Thyroid gland (tissue), 4 donors: ENCODE measurements at regions not wholly inside any gene's neighbourhood (a gene's known extent, or its start where the extent isn't known, plus 50 kb on each side); places are given as distances from the start of the nearest gene placed in this dataset.
"Not testable (repeated sequence)": the region's sequence is repeated elsewhere in the genome, so short reads cannot be mapped to it uniquely, and the experiment has no call there.

ENCODE experiments used
- DNase-seq, 2 donors: peaks; one replicate each; pipeline ENCODE4 v3.0.0-alpha.2; 2019
- H3K27ac ChIP-seq, 3 donors: fragments of 200-600 bp; sonication (generic); 1 replicate in 2 of 3; 2 replicates in 1 of 3; pipeline ENCODE4 v1.5.1; 2016 to 2019; ENCODE audit warnings: mild to moderate bottlenecking in 1 of 3, moderate library complexity in 1 of 3
- H3K27me3 ChIP-seq: fragments of 200-600 bp; sonication (generic); one replicate; pipeline ENCODE4 v1.5.1; 2019
- H3K36me3 ChIP-seq, 2 donors: fragments of 200-600 bp; sonication (generic); one replicate each; pipeline ENCODE4 v1.5.1; 2016 to 2019
- H3K4me1 ChIP-seq, 2 donors: fragments of 200-600 bp; sonication (generic); one replicate each; pipeline ENCODE4 v1.5.1; 2017 to 2019
- H3K4me3 ChIP-seq, 3 donors: fragments of 200-600 bp; sonication (generic); replicated peaks in 1 of 3; 1 replicate in 2 of 3; 2 replicates in 1 of 3; pipeline ENCODE4 v1.5.1; 2016; ENCODE audit warnings: mild to moderate bottlenecking in 1 of 3
- H3K9me3 ChIP-seq: fragments of 200-600 bp; sonication (generic); one replicate; pipeline ENCODE4 v1.5.1; 2017
- POLR2A ChIP-seq, 2 donors: fragments of 450-650 bp; IDR thresholded peaks; one replicate each; pipeline ENCODE4 v1.6.1; 2017; ENCODE audit warnings: antibody characterized with exemption in 2 of 2, mild to moderate bottlenecking in 2 of 2, moderate library complexity in 1 of 2
- WGBS, 2 donors: methylation state at CpG; one replicate each; pipeline ENCODE4 v1.1.5; 2017; 5-methylcytosine and 5-hydroxymethylcytosine counted together
- intact Hi-C: fragments of 100-400 bp; cut with DNase I; formaldehyde crosslinking; loops from one replicate; pipeline ENCODE4 v1.15.1; 2023
- TF ChIP-seq, protein P1 (sequence below), 6 experiments: fragments of 200-600 bp in 3 of 6; fragments of 450-650 bp in 3 of 6; sonication (generic) in 3 of 6; IDR thresholded peaks; one replicate each; pipeline ENCODE4 v1.5.1; 2016 to 2019; ENCODE audit warnings: antibody characterized with exemption in 6 of 6, mild to moderate bottlenecking in 2 of 6, inconsistent platforms in 1 of 6, moderate library complexity in 1 of 6

DNA sequence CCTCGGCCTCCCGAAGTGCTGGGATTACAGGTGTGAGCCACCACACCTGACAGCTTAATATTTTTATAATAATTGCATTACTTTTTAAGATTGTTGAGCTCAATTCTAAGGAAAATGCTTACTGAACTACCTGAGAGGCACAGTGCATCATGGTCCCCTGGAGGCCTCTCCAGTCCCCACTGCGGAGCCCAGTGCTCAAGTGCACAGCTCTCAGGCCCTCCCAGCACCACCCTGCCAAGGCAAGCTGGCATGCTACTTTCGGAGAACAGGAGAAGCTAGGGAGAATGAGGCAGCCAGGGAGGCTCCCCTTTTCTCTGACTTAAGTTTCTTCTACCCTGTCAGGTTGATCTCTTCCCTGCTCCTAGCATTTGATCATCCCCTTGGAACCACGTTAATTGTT is 64.2 kb upstream of the CECR2 start:
- H3K9me3 ChIP-seq = no peaks in the 10 kb centered on the region
- H3K4me3 ChIP-seq = no peak overlapping the region
- H3K36me3 ChIP-seq = no peaks in the 10 kb centered on the region
- no peak for DNase-seq
- no peaks in the 10 kb centered on the region for H3K27me3 ChIP-seq
- TF ChIP-seq, protein P1, sequence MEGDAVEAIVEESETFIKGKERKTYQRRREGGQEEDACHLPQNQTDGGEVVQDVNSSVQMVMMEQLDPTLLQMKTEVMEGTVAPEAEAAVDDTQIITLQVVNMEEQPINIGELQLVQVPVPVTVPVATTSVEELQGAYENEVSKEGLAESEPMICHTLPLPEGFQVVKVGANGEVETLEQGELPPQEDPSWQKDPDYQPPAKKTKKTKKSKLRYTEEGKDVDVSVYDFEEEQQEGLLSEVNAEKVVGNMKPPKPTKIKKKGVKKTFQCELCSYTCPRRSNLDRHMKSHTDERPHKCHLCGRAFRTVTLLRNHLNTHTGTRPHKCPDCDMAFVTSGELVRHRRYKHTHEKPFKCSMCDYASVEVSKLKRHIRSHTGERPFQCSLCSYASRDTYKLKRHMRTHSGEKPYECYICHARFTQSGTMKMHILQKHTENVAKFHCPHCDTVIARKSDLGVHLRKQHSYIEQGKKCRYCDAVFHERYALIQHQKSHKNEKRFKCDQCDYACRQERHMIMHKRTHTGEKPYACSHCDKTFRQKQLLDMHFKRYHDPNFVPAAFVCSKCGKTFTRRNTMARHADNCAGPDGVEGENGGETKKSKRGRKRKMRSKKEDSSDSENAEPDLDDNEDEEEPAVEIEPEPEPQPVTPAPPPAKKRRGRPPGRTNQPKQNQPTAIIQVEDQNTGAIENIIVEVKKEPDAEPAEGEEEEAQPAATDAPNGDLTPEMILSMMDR (IDR thresholded peaks at IDR 0.05) = no peak
- no peak for TF ChIP-seq POLR2A (IDR thresholded peaks at IDR 0.05)
- 95% methylated on average over 5 of the region's 5 CpGs for WGBS, 2 donors
- H3K4me1 ChIP-seq = no peaks in the 10 kb centered on the region
- intact Hi-C loops = no loop called here
- H3K27ac ChIP-seq = no peak overlapping the region

DNA sequence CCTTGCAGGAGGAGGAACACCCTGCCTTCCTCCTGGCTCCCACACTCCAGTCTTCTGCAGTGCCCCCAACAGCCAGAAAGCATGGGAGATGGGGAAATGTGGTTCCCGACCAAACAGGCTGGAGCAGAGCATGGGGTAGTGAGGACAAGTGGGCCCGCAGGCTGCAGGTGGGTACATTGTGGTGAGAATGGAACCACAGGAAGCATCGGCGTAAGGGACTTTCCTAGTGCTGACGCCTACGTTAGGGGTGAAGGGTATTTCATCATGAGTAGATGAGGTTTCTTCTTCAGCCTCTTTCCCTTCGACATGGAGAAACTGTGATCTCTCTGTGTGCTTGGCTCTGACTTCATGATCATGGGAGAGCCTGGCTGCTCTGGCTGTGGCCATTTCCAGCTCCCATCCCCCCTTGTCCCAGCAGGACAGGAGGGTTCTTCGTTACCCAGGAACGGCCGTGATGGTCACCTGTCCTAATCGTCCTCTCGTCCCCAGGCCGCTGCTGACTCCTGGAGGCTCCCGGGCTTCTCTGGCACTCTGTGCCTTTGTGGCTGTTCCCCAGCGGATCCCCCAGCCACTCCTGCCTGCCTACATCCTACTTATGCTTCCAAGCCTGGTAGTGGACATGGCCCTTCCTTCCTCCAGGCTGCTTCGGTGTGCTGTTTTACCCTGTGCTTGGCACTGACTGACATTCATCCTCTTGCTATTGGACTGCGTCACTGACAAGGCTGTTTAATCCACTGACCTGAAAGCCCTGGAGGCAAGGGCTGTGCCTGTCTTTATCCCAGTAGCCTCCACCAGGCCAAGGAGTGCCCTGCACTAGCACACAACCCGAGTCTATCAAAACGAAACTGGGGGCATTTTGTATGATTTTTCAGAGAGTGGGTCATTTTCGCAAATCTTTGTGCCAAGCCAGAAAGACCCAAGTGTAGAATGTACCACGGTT is 65.2 kb upstream of the CECR2 start:
- intact Hi-C loops = no loop called here
- H3K9me3 ChIP-seq = no peaks in the 10 kb centered on the region
- H3K36me3 ChIP-seq = no peaks in the 10 kb centered on the region
- DNase-seq = no peak
- TF ChIP-seq, protein P1 (IDR thresholded peaks at IDR 0.05) = no peak
- TF ChIP-seq POLR2A (IDR thresholded peaks at IDR 0.05) = no peak
- no peaks in the 10 kb centered on the region for H3K27me3 ChIP-seq
- WGBS, 2 donors = 78 to 81% methylated on average over 21 of the region's 21 CpGs
- H3K27ac ChIP-seq = no peak overlapping the region
- H3K4me1 ChIP-seq = no peaks in the 10 kb centered on the region
- H3K4me3 ChIP-seq = no peak overlapping the region

DNA sequence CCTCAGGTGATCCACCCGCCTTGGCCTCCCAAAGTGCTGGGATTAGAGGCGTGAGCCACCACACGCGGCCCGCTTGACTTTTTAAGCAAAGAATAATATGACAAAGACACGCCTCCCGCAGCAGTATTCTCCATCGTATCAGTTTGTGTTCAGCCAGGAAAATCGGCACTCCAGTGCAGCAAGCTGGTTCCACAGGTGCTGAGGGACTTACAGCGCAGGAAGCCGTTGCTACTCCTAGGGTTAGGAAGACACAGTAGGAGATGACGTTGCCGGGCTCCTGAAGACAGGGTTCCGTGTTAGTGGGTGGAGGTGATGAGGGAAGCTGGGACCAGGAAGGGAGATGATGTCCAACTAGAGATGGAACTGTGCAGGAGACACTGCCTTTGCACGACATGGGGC is 65.8 kb upstream of the CECR2 start:
- H3K27me3 ChIP-seq = no peaks in the 10 kb centered on the region
- no peak overlapping the region for H3K27ac ChIP-seq
- no peaks in the 10 kb centered on the region for H3K36me3 ChIP-seq
- TF ChIP-seq, protein P1 (IDR thresholded peaks at IDR 0.05) = no peak
- no peak for TF ChIP-seq POLR2A (IDR thresholded peaks at IDR 0.05)
- no peak overlapping the region for H3K4me3 ChIP-seq
- WGBS, 2 donors = 90 to 92% methylated on average over 15 of the region's 15 CpGs
- no peak for DNase-seq
- no peaks in the 10 kb centered on the region for H3K9me3 ChIP-seq
- H3K4me1 ChIP-seq = no peaks in the 10 kb centered on the region
- intact Hi-C loops = no loop called here

DNA sequence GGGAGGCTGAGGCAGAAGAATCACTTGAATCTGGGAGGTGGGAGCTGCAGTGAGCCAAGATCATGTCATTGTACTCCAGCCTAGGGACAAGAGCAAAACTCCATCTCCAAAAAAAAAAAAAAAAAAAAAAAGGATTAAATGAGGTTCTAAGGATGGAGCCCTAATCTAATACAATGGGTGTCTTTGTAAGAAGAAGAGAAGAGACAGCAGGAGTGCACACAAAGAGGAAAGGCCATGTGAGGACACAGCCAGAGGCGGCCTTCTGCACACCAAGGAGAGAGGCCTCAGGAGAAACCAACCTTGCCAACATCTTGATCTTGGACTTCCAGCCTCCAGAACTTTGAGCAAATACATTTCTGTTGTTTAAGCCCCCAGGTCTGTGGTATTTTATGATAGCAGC is 66.6 kb upstream of the CECR2 start:
- Histone ChIP-seq H3K27me3 (no peaks in the 10 kb centered on the region), H3K4me1 (no peaks in the 10 kb centered on the region), H3K9me3 (no peaks in the 10 kb centered on the region), H3K4me3 (no peak overlapping the region), H3K27ac (no peak overlapping the region), H3K36me3 (no peaks in the 10 kb centered on the region)
- 89 to 100% methylated on average over 1 of the region's 1 CpG for WGBS, 2 donors
- intact Hi-C loops = no loop called here
- DNase-seq = no peak
- no peak for TF ChIP-seq POLR2A (IDR thresholded peaks at IDR 0.05)
- TF ChIP-seq, protein P1 (IDR thresholded peaks at IDR 0.05) = no peak

DNA sequence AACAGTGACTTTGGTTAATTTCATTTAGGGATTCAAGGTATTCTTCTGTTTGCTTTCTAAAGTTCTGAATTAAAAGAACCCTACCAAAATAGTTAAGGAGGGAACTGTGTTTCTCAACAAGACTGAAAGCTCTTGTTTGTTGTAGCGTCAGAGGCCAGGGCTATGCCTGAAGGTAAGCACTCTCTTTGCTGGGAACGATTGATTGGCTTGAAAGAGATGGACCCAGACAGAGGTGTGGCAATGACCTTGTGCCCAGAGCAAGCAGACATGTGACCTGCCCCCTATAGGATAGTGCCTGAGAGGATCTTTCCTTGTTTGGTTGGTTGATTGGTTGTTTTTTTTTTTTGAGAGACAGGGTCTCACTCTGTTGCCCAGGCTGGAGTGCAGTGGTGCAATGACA is 68.3 kb upstream of the CECR2 start:
- intact Hi-C loops = no loop called here
- no peak overlapping the region for H3K4me3 ChIP-seq
- TF ChIP-seq, protein P1 (IDR thresholded peaks at IDR 0.05) = no peak
- TF ChIP-seq POLR2A (IDR thresholded peaks at IDR 0.05) = no peak
- DNase-seq = no peak
- H3K27ac ChIP-seq = no peak overlapping the region
- WGBS, 2 donors = 69 to 70% methylated on average over 2 of the region's 2 CpGs
- no peaks in the 10 kb centered on the region for H3K36me3 ChIP-seq
- no peaks in the 10 kb centered on the region for H3K9me3 ChIP-seq
- no peaks in the 10 kb centered on the region for H3K4me1 ChIP-seq
- no peaks in the 10 kb centered on the region for H3K27me3 ChIP-seq

DNA sequence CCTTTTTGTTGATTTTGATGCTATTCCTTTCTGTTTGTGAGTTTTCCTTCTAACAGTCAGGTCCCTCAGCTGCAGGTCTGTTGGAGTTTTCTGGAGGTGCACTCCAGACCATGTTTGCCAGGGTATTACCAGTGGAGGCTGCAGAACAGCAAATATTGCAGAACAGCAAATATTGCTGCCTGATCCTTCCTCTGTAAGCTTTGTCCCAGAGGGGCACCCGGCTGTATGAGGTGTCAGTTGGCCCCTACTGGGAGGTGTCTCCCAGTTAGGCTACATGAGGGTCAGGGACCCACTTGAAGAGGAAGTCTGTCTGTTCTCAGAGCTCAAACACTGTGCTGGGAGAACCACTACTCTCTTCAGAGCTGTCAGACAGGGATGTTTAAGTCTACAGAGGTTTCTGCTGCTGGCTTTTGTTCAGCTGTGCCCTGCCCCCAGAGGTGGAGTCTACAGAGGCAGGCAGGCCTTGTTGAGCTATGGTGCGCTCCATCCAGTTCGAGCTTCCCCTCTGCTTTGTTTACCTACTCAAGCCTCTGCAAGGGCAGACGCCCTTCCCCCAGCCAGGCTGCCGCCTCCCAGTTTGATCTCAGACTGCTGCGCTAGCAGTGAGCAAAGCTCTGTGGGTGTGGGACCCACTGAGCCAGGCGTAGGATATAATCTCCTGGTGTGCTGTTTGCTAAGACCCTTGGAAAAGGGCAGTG is 70.3 kb upstream of the CECR2 start:
- H3K27me3 ChIP-seq, H3K27ac ChIP-seq, DNase-seq, intact Hi-C loops, H3K4me3 ChIP-seq, H3K4me1 ChIP-seq, H3K9me3 ChIP-seq, H3K36me3 ChIP-seq: not testable (repeated sequence)
- WGBS, 2 donors = 79 to 84% methylated on average over 6 to 7 of the region's 7 CpGs
